Activated CD8-positive, alpha-beta memory T cell treated with anti-CD3 and anti-CD28 coated beads for 24 hours (primary cell): ENCODE measurements at regions not wholly inside any gene's neighbourhood (a gene's known extent, or its start where the extent isn't known, plus 50 kb on each side); places are given as distances from the start of the nearest gene placed in this dataset.

Experiments
- DNase-seq: peaks from one replicate; pipeline ENCODE4 v3.0.0-alpha.2; 2020

DNA sequence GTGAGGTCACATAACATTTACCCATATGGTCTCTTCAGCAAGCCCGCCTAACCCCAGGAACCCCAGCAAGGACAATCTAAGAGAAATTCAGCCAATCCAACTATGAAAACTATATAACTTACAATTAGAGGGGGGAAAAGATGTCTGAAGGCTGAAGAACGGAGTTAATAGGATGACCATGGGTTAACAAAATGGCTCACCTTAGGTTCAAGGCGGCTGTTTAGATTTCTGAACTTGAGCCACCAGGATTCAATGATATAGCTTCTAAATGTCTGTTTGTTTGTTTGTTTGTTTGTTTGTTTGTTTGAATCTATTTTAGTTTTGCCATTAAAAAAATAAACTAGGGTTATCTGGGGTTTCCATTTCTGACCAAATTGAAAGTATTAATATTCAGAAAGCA, 109.8 kb upstream of the ZC3H12C start:
- DNase-seq = no peak

DNA sequence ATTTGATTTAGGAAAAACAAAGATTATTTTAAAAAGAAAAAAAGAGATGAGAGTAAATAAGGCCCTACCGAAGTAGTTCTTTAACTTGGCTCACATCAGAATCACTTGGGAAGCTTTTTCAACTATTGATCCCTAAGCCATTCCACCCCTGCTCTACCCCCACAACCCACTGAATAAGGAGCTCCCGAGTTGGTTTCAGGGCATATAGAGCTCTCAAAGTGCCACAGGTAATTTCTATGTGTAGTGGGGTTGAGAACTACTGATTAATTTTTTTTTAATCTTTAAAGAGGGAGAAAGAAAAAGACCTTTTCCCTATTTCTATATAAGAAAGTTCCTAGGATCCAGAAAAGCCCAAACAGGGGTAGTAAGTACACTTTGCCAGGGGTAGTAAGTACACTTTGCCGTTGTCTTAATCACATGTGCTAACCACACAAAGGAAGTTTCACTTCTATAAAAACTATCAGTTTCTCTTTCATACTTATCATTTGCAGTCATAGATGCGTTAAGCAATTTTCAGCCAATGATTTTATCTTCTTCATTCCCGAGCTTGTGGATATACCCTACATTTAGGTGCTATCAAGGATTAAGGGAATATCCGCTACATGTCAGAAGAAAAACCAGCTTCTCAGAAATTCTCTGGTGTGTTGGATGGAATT, 108.4 kb upstream of the ZC3H12C start:
- no peak for DNase-seq

DNA sequence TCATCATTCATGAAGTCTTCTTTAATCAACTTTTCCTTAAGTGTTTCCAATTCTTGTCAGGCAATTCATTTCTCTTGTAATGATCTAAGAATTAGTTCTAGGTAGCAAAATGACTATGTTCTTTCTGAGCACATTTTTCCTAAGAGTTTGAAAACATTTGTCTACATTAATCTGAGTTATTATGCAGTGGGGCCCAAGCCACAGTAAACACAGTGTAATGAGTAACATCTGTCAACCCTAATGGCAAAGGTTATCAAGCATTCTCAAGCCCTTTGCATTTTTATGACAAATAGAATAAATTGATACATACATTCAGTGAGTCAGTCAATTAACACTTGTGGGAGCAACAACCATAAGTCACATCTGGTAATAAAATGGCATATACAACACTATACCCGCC, 106.7 kb upstream of the ZC3H12C start:
- DNase-seq = no peak

DNA sequence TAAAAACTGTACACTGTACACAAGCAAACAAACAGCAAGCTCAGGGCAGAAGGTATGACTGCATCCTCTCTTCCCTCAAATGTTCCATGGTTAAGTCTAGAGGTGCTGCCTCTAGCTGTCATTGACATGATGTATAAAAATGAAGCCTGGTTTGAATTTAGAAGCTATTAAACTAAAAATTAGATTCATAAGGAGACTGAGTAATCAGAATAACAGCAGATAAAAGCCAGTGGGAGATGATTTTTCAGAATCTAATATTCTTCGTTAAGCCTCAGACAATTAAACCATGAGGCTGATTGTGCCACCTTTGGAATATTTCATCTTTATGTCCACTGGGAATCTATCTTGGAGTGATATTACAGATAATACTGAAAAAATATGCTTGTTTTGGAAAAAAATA, 101.4 kb upstream of the ZC3H12C start:
- no peak for DNase-seq

DNA sequence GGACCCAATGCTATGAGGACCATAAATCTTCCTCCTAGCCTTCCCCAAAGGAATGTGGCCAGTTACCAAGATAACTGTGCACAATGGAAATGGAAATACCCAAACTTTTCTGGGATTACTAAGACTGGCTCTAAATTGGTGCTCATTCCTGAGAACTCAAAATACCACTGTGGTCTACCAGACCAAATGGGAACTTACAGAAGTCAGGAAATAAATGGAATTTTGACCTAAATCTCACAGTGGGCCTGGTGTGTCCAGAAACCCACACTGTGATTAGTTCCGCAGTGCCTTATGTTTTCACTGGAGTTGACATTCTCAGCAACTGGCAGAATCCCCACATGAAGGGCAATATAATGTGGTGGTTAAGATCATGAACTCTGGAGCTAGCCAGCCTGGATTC, 99.4 kb upstream of the ZC3H12C start:
- no peak for DNase-seq

DNA sequence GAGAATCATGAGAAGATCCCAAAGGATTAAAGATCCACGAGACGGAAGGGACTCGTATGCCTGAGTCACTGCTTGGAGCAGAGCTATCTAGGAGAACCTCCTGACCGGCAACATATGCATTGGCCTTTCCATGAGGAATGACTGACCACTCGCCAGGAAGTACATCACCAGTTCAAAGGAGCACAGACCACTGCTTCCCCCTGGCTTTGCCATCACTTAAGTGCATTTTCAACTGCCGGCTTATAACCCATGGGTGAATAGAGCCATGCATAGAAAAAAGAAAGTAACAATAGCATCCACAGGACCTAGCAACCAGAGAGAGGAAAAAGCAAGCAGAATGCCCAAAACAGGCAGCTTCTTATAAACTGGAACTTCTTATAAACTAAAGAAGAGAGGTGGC, 98.3 kb upstream of the ZC3H12C start:
- no peak for DNase-seq

DNA sequence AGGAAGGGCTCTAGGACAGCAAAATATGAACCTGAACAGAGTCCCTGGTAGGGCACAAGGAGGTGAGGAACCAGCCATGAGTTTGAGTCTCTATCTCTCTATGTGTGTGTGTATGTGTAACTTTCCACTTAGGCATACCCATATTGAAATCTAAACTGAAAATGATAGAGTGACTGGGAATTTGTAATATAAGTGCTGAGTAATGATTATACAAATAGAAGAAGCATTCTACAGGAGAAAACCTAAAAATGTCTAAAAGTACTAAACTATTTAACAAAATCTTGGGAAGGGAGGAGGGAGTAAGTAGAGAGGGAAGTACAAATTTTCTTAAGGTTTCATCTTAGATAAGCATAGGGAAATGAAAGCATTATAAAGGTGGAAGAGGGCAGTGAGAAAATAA, 97.1 kb upstream of the ZC3H12C start:
- no peak for DNase-seq

DNA sequence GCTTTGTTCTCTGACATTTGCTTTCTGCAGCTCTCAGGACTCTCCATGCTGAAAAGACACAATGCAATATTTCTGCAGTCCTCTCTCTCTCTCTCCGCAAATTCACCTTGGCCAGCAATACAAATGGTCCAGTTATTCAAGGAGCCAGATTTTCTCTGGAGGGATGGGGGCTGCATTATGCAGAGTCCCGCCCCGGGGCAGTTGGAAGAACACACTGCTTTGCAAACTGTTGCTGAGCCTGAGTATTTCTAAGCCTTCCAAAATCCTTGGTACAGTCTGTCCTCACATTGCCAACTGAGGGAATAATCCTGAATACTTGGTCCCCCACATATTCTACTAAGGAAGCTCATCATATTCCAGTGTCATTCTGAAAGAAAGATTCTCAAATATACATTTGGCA, 94.3 kb upstream of the ZC3H12C start:
- DNase-seq = no peak

DNA sequence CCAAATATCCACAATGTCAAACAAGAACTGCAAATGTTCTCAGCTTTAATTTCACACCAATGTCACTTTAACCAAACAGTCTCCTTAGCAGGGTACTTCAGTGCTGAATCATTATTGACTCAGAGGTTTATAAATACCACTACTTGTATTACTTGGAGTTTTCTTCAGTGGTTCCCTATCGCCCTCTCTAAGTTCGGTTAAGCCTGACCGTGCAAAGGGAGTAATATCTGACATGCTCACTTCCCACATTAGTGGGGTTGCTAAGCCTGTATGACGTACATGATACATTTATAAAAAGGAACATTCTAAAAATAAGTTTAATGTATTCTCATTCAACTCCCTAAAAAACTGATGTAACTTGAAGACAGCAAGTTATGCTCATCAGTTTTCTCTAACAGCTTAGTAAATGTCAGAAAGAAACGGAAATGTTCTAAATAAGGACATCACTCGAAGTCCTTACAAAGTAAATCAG, 93.1 kb upstream of the ZC3H12C start:
- DNase-seq = no peak

DNA sequence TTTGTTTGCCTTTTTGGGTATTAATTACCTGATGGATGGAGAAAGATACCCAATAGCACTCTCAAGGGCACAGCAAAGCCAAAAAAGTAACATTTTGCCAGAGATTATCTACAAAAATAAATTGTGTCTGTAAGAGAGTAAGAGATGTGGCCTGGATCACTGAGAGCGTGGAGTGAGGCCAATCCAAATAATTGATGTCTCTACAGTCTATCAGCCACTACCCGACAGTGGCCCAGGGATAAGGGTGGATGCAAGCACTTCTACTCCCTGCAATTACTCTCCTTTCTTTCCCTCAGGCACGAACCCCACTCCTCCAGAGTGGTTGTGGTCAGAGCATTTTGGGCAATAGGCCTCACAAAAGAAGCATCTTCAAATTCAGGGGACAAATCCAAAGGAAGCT, 92.3 kb upstream of the ZC3H12C start:
- no peak for DNase-seq

DNA sequence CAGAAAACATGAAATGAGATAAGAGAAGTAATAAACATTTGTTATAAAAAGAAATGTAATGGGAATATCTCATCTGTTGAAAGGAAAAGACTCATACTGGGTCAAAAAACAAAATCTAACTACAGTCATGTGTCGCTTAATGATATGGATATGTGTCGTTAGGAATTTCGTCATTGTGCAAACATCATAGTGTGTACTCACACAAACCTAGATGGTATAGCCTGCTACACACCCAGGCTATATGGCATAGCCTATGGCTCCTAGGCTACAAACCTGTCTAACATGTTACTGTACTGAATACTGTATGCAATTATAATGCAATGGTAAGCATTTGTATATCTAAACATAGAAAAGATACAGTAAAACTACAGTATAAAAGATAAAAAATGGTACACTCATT, 89.8 kb upstream of the ZC3H12C start:
- no peak for DNase-seq

DNA sequence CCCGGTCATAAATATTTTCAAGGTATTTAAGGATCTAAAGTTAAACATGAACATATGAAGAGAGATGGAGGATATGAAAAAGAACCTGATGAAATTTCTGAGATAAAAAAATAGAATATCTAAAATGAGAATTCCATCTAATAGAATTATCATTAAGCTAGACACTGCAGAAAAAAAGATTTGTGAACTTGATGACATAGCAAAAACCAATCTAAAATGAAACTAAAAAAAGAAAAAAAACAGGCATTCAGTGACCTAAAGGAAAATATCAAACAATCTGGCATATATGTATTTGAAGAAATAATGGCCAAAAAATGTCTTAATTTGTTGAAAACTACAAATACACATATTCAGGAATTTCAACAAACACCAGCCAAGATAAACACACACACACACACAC, 81.6 kb upstream of the ZC3H12C start:
- no peak for DNase-seq

DNA sequence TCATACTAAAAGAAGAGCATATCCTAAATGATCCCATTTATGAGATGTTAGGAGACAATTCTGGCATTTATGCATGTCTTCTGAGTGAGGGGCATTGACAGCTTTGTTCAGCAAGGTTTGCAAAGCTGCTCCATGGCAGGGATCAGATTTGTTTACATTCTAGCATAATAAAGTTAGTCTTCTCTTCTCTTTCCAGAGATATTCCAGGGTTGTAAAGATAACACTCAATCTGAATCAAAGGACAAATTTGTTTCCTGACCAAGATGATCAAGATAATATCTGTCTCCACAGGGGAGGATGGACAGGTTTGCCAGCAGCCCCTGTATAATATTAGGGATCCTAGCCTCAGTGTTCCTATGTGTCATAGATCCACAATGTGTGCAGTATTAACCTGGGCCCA, 77.5 kb upstream of the ZC3H12C start:
- no peak for DNase-seq

DNA sequence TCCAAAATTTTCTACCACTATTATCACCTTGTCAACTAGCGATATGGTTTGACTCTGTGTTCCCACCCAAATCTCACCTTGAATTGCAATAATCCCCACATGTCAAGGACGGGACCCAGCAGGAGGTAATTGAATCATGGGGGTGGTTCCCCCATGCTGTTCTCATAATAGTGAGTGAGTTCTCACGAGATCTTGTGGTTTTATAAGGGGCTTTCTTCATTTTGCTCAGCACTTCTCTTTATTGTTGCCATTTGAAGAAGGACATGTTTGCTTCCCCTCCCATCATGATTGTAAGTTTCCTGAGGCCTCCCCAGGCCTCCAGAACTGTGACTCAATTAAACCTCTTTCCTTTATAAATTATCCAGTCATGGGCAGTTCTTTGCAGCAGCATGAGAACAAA, 73.5 kb upstream of the ZC3H12C start:
- no peak for DNase-seq

DNA sequence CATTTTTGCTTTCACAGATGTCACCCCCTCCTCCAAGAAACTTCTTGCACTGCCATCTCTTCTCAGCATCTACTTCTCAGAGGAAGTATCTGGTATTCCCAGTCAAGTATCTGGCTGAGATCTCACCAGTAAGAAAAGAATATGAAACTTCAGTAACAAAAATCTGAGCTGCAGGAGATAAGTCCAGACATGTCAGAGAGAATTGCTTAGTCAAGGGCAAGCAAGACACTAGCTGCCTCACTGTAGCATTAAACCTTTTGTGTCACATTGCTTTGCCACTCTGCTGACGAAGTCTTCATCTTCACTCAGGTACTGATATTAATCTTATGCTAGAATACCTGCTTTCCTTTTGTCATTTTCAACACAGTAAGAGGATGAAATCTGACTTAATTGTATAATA, 70.6 kb upstream of the ZC3H12C start:
- no peak for DNase-seq

DNA sequence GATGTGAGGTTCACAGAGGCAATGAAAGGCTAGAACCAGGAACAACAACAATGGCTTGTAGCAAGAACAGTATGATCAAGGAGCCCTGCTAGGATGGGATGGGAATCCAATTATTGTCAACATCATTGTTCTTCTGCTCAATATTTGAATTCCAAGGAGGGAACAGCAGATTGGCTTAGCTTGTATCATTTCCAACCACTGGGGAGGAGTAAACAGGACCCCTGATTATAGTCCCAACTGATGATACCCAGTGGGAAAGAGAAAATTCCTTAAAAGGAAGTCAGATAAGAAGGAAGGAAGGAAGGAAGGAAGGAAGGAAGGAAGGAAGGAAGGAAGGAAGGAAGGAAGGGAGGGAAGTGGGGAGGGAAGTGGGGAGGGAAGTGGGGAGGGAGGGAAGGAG, 69.5 kb upstream of the ZC3H12C start:
- no peak for DNase-seq

DNA sequence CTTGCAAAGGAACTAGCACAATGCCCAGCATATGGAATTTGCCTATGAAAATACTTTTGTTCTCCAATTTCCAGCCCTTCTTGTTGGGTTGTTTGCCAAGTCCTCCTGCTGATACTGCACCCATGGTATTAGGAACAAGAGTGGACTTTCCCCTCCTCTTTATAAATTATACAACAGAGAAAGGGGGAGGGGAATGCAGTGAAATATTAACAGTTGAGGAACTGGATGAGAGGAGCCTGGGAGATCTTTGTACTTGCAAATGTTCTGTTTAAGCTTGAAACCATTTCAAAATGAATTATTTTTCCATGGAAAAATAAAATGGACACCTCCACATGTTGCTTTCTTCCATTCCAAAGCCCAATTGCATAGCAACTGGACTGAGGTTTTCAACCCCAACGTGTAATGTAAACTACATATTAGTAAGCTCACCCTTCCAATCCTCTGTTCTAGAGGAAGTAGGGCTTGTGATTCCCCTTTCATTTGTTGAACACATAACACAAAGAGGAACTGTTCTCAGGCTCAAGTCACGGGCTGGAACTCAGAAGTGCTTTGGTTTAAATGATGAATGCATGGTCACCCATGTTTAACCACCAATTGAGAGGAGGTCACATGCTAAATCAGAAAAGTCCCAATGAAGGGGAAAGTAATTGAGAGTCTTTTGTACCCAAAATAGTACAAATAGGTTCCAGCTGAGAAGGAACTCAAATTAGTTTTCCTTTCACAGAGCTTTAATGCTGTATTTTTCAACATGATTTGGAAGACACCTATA, 66.2 kb upstream of the ZC3H12C start:
- DNase-seq = no peak

DNA sequence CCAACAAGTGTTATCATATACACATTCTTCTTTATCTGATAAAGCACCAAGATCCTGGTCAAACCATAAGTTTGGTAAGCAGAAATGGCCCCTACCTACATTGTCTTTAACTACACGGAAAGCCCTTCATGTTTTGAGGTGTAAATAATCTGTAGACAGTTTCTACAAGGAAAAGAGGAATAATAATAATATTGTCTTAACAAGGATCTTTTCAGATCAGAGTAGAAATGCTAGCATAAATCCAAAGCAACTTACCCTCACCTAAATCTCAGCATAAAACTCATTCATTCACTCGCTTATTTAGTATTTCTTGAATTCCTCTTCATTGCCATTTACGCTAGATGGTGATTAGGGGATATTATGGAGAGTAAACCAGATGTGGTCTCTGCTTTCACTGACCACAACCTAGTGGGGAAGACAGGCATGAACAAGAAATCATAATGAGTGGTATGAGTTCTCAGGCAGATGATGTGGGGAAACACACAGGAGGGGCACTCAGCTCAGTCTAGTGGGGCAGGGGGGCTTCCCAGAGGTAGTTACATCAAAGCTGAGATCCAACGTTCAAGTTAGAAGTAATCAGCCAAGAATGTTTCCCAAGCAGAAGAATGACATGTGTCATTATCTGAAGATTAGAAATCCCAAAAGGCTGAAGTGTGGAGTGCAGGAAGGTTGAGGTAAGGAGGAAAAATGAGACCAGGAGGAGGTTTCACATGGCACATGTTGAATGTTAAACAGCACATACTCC, 65.4 kb upstream of the ZC3H12C start:
- no peak for DNase-seq

DNA sequence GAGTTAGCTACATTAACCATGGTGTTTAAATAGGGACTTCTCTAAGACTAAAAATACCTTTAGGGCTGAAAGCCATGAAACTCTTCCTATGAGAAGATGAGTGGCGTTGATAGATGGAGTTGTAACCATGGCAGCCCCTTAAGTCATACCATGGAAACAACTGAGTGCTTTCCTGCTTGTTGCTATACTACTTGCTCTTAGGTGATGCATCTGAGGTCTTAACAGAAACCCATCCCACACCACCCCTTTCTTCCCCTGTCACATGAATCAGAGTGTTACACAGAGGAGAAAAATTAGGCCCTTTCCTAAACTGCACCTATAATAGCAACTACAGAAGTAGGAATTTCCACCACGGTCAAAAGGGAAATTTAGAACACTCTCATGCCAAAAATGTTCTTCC, 64.3 kb upstream of the ZC3H12C start:
- DNase-seq = no peak

DNA sequence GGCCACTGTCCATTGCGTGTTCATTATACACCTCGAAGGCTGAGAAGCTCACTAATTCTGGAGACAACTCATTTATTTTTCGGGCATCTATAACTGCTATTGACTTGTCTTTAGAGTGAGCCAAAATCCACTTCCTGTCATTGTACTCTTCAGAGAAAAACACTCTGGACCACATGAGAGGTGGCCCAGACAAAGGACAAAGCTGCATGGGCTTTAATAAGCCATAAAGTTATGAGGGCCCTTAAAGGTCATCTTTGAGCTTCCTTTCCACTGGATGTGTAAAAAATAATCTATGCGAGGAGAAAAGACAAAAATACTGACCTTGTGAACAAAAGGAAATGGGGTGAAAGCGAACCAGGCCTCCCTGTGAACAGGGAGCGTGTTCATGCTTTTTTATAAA, 63.5 kb upstream of the ZC3H12C start:
- no peak for DNase-seq

DNA sequence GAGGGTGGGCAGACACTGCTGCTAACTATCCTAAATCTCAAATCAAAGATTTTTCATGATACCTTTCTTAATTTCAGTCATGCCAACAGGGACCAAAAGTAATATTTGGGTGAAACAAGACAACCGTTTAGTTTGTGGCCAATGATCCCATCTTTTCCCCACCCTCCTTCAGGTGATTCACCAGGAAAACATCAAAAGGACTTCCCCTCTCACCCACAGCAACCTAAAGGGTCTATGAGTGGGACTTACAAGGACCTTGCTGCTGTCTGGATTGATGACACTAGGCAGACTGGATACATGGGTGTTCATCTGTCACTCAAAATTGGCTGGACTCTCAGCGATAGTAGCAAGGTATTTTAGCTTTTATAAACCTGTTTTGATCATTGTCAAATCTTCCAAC, 62.0 kb upstream of the ZC3H12C start:
- no peak for DNase-seq

DNA sequence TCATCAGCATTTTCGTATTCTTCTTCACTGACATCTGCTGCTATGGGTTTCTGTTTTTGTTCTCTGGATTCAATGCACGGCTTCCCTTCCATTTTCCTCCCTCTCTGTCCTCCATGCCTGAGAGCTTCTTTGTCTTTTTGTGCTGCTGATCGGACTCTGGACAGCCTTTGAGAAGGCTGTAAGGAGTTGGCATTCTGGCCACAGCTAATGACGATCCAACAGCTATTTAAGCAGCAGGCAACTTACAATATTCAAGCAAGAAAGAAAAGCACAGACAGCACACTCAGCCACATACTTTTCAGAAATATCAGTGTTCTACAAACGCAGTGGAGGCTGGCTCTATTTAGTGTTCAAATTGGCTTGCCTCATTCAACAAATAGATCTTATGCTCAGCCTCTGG, 60.9 kb upstream of the ZC3H12C start:
- no peak for DNase-seq

DNA sequence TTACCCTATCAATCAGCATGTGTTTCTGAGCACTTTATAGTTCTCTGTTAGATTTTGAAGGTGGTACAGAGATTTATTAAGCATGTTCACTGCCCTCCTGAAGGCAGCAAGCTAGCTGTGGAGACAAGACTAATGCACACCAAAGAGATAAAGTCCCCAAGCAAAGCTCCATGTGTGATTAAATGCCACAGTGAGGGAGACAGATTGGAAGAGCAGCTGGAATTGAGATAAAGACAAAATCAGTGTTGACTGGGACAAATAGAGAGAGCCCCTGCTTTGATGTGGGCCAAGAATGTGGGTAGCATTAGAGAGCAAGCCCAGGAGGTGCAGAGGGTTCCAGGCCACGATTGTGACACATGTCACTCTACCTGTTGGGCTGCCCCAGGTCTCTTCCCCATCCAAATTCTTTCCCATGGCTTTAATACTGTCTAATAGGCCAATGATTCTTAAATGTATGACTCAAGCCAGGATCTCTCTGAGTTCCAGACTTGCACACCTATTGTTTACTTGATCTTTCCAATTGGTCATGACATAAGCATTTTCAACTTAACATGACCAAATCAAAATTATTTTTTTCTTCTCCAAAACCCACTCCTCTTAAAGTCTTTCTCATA, 60.1 kb upstream of the ZC3H12C start:
- no peak for DNase-seq

DNA sequence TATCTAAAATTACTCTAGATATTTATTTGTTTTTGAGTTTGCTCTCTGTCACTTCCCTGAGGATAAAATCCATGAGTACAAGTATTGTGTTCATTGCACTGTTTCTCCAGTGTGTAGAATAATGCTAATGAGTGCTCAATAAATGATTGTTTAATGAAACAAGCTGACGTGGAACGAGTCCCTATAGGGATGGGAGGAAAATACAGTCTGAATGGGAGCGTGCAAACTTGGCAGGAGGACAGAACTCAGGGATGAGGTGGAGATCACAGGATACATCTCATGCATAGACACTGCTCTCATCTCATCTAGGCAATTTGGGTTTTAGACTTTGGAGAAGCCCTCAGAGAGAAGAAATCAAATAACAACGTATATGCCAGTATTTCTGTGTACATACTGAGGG, 58.4 kb upstream of the ZC3H12C start:
- no peak for DNase-seq
